Parathyroid adenoma (tissue), 2 donors: ENCODE measurements at regions not wholly inside any gene's neighbourhood (a gene's known extent, or its start where the extent isn't known, plus 50 kb on each side); places are given as distances from the start of the nearest gene placed in this dataset.

Source experiments
- H2AFZ ChIP-seq: fragments of 300-600 bp; sonication (generic); one replicate; pipeline ENCODE4 v1.7.0; 2017; ENCODE audit warnings: antibody characterized with exemption, mild to moderate bottlenecking
- H3K27ac ChIP-seq: fragments of 300-600 bp; sonication (generic); one replicate; pipeline ENCODE4 v1.7.0; 2017
- H3K27me3 ChIP-seq: fragments of 300-600 bp; sonication (generic); one replicate; pipeline ENCODE4 v1.7.0; 2017; ENCODE audit warnings: low read length; ENCODE audit not compliant: control insufficient read depth, insufficient read depth
- H3K36me3 ChIP-seq: fragments of 300-600 bp; sonication (generic); one replicate; pipeline ENCODE4 v1.7.0; 2017; ENCODE audit warnings: low read length; ENCODE audit not compliant: control insufficient read depth, insufficient read depth
- H3K4me1 ChIP-seq: fragments of 300-600 bp; sonication (generic); one replicate; pipeline ENCODE4 v1.7.0; 2017; ENCODE audit warnings: control low read depth
- H3K4me2 ChIP-seq: fragments of 300-600 bp; sonication (generic); one replicate; pipeline ENCODE4 v1.7.0; 2017; ENCODE audit warnings: low read length
- H3K4me3 ChIP-seq: fragments of 300-600 bp; sonication (generic); one replicate; pipeline ENCODE4 v1.7.0; 2017; ENCODE audit warnings: low read depth, low read length
- H3K79me2 ChIP-seq: fragments of 300-600 bp; sonication (generic); one replicate; pipeline ENCODE4 v1.7.0; 2017; ENCODE audit warnings: control low read depth
- H3K9ac ChIP-seq: fragments of 300-600 bp; sonication (generic); one replicate; pipeline ENCODE4 v1.7.0; 2017; ENCODE audit warnings: mild to moderate bottlenecking
- H3K9me3 ChIP-seq: fragments of 300-600 bp; sonication (generic); one replicate; pipeline ENCODE4 v1.7.0; 2017; ENCODE audit warnings: low read length; ENCODE audit not compliant: control insufficient read depth
- TF ChIP-seq, protein P1 (sequence below): fragments of 300-600 bp; sonication (generic); IDR thresholded peaks from one replicate; pipeline ENCODE4 v1.7.0; 2017; ENCODE audit warnings: antibody characterized with exemption, mild to moderate bottlenecking
- donor health status: primary hyperparathyroidism.

DNA sequence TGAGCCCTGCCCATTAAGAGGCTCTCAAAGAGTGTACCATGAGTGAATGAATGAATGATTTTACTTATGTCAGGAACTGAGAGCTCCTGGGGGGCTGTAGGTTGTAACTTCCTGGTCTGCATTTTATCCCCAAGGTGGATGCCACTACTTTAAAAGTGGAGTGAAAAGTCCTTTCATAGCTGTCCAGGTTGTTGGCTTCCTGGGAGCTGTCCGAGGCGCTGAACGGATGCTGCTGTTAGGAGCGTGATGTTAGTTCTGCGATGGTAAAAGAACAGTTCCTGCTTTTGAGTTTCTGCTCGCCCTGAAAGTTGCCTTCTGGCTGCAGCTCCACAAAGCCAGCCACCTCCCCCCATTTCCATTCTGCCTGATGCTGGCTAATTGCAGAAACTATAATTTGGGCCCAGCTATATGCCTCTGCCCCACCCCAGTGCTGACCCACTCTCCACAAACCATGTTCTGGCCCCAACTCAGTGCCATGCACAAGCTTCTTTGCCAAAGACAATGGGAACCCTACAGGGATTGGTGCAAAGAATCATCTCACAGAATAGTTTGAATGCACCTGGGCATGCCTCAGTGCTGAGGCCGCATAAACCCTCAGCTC lies 330.9 kb upstream of the CDH4 start:
- Histone ChIP-seq H3K9ac (no peak overlapping the region), H3K9me3 (no peaks in the 10 kb centered on the region), H2AFZ (no peak overlapping the region), H3K27ac (no peak overlapping the region), H3K4me1 (no peaks in the 10 kb centered on the region), H3K4me3 (no peak overlapping the region), H3K79me2 (no peaks in the 10 kb centered on the region), H3K4me2 (no peak overlapping the region), H3K27me3 (no peaks in the 10 kb centered on the region), H3K36me3 (no peaks in the 10 kb centered on the region)
- TF ChIP-seq, protein P1, sequence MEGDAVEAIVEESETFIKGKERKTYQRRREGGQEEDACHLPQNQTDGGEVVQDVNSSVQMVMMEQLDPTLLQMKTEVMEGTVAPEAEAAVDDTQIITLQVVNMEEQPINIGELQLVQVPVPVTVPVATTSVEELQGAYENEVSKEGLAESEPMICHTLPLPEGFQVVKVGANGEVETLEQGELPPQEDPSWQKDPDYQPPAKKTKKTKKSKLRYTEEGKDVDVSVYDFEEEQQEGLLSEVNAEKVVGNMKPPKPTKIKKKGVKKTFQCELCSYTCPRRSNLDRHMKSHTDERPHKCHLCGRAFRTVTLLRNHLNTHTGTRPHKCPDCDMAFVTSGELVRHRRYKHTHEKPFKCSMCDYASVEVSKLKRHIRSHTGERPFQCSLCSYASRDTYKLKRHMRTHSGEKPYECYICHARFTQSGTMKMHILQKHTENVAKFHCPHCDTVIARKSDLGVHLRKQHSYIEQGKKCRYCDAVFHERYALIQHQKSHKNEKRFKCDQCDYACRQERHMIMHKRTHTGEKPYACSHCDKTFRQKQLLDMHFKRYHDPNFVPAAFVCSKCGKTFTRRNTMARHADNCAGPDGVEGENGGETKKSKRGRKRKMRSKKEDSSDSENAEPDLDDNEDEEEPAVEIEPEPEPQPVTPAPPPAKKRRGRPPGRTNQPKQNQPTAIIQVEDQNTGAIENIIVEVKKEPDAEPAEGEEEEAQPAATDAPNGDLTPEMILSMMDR, result no peak

DNA sequence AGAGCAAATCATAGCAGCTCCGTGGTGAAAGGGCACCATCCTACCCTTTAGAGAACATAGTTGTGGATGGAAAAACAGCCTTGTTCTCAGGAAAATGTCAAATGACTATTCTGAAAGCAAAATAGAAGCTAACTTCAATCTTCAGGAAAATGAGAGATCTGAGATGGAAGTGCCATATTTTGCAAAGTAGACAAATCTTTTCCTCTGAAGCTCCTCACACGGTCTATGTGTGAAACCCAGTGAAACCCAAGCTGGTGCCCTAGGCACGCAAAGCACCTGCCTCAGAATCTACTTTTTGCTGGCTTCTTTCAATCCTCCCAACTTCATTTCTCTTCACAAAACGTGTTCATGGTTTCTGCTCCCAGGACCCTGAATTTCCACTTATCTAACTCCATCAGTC lies 325.2 kb upstream of the CDH4 start:
- Histone ChIP-seq H3K79me2 (no peaks in the 10 kb centered on the region), H3K4me1 (no peaks in the 10 kb centered on the region), H2AFZ (no peak overlapping the region), H3K9me3 (no peaks in the 10 kb centered on the region), H3K9ac (no peak overlapping the region), H3K27me3 (peaks cover 3% of the 10 kb centered on the region), H3K36me3 (no peaks in the 10 kb centered on the region), H3K27ac (no peak overlapping the region), H3K4me2 (no peak overlapping the region), H3K4me3 (no peak overlapping the region)
- TF ChIP-seq, protein P1, result no peak

DNA sequence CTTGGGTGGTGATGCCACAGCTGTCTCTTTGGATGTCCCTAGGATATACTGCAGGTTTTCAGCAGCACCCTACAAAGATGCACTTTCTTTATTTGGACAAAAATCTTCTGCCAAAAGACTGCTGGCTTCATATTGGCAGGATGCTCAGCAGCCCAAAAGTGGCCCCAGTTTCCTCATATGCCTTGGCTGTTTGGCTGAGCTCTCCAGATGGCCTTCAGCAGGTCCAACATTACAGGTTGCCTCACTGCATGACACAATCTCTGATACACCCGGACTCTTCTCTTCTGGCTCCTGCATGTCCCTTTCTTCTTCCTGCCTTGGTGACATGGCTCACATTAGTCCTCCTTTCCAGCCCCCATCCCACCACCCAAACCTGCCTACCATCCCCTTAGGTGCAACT lies 323.7 kb upstream of the CDH4 start:
- H3K4me3 ChIP-seq, result no peak overlapping the region
- no peaks in the 10 kb centered on the region for H3K9me3 ChIP-seq
- H3K27ac ChIP-seq, result no peak overlapping the region
- H2AFZ ChIP-seq, result no peak overlapping the region
- H3K4me2 ChIP-seq, result no peak overlapping the region
- peaks cover 3% of the 10 kb centered on the region for H3K27me3 ChIP-seq
- TF ChIP-seq, protein P1, result no peak
- no peak overlapping the region for H3K9ac ChIP-seq
- H3K79me2 ChIP-seq, result no peaks in the 10 kb centered on the region
- H3K4me1 ChIP-seq, result no peaks in the 10 kb centered on the region
- no peaks in the 10 kb centered on the region for H3K36me3 ChIP-seq

DNA sequence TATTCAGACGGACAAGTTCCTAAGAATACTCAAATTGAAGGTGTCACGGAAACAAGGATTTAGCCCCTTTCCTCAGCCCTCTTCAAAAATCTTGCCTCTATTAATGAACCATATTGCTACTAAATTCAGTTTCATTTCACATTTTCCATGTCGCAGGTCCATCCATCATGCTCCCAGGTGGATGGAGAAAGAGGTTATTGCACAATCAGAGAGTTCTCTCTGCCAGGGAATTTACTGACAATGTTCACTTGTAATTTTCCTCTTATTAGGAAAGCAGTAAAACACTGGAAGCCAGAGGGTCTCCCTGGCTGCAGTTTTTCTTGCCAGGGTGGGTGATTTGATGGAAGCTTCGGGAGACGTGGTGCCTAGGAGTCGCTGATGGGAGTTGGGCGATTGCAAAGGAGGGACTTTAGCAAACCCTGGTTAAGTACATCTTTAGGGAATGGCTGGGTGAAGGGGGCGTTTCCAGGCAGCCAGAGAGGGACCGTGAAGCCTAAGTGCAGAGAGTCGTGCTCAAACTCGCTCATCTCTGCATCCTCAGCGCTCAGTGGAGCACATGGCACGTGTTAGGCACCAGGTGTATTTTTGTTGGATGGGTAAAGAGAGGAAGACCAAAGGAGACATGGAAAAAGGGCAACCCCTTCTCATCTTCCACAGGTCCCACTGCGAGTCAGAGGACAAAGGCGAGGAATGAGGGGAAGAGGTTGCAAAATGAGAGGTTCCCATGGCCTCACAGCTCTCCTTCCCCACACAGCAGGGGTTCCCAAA lies 321.9 kb upstream of the CDH4 start:
- H3K27ac ChIP-seq, result no peak overlapping the region
- H3K4me1 ChIP-seq, result no peaks in the 10 kb centered on the region
- H3K27me3 ChIP-seq, result peaks cover 3% of the 10 kb centered on the region
- H3K36me3 ChIP-seq, result no peaks in the 10 kb centered on the region
- TF ChIP-seq, protein P1, result no peak
- H2AFZ ChIP-seq, result no peak overlapping the region
- H3K4me2 ChIP-seq, result no peak overlapping the region
- no peak overlapping the region for H3K9ac ChIP-seq
- H3K79me2 ChIP-seq, result no peaks in the 10 kb centered on the region
- no peaks in the 10 kb centered on the region for H3K9me3 ChIP-seq
- H3K4me3 ChIP-seq, result no peak overlapping the region

DNA sequence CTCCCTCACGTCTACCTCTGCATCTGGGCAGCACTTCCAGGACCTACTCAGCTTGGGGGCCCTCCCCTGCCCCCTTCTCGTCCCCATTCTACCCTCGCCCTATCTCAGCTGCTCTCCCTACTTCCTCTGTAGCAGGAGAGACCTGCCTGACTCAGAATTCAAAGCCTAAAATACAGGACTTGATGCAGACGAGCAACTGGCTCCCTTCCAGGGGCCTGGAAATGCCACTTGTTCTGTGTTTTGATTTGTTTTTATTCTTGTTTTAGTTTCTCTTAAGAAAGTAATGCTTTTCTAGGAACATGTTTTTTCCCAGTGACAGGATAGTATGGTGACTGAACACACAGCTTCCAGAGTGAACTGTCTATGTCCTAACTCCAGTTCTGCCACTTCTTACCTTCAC lies 320.4 kb upstream of the CDH4 start:
- no peak overlapping the region for H3K9ac ChIP-seq
- H3K4me2 ChIP-seq, result no peak overlapping the region
- no peak overlapping the region for H3K27ac ChIP-seq
- H3K27me3 ChIP-seq, result peaks cover 3% of the 10 kb centered on the region
- no peaks in the 10 kb centered on the region for H3K4me1 ChIP-seq
- H3K4me3 ChIP-seq, result no peak overlapping the region
- no peaks in the 10 kb centered on the region for H3K9me3 ChIP-seq
- no peaks in the 10 kb centered on the region for H3K36me3 ChIP-seq
- TF ChIP-seq, protein P1, result no peak
- no peak overlapping the region for H2AFZ ChIP-seq
- no peaks in the 10 kb centered on the region for H3K79me2 ChIP-seq
